SU-DHL-6 (cell line): ENCODE measurements at regions not wholly inside any gene's neighbourhood (a gene's known extent, or its start where the extent isn't known, plus 50 kb on each side); places are given as distances from the start of the nearest gene placed in this dataset.

Experiments
- CTCF ChIP-seq: fragments of 200-600 bp; sonication (generic); IDR thresholded peaks from one replicate; pipeline ENCODE4 v1.5.1; 2017; ENCODE audit warnings: antibody characterized with exemption, mild to moderate bottlenecking, low read length, moderate library complexity; ENCODE audit not compliant: insufficient read depth, poor library complexity, severe bottlenecking
- EZH2phosphoT487 ChIP-seq: fragments of 200-600 bp; sonication (generic), shearing (Covaris generic); conservative IDR thresholded peaks from 2 replicates; pipeline ENCODE4 v1.6.1; 2018; ENCODE audit warnings: mild to moderate bottlenecking, antibody characterized with exemption, low read length, moderate library complexity, mixed read lengths

- TF ChIP-seq CTCF: no peak
- no peak for TF ChIP-seq EZH2phosphoT487
Measured at GRCh38 chr18:68035774-68036522, 519.4 kb upstream of the DSEL start.
